Colonic mucosa (tissue), 4 donors: ENCODE measurements at regions not wholly inside any gene's neighbourhood (a gene's known extent, or its start where the extent isn't known, plus 50 kb on each side); places are given as distances from the start of the nearest gene placed in this dataset.
"Not testable (repeated sequence)": the region's sequence is repeated elsewhere in the genome, so short reads cannot be mapped to it uniquely, and the experiment has no call there.

ENCODE experiments used
- DNase-seq: peaks from one replicate; pipeline ENCODE4 v3.0.0-alpha.2; 2020
- H3K27ac ChIP-seq: fragments of 200-600 bp; one replicate; pipeline ENCODE4 v1.8.0; 2021
- H3K27me3 ChIP-seq: fragments of 200-600 bp; one replicate; pipeline ENCODE4 v1.8.0; 2021
- H3K36me3 ChIP-seq: fragments of 200-600 bp; one replicate; pipeline ENCODE4 v1.8.0; 2021
- H3K4me1 ChIP-seq: fragments of 200-600 bp; one replicate; pipeline ENCODE4 v1.8.0; 2021; ENCODE audit warnings: mild to moderate bottlenecking
- H3K4me3 ChIP-seq: fragments of 200-600 bp; one replicate; pipeline ENCODE4 v1.8.0; 2021
- H3K9ac ChIP-seq, 2 donors: one replicate each; pipeline ENCODE4 v1.7.0; 2013; ENCODE audit warnings: control low read depth in 2 of 2, low read depth in 2 of 2, low read length in 2 of 2
- H3K9me3 ChIP-seq: fragments of 200-600 bp; one replicate; pipeline ENCODE4 v1.8.0; 2021
- intact Hi-C: fragments of 100-400 bp; cut with DNase I; formaldehyde crosslinking; loops from one replicate; pipeline ENCODE4 v1.14.1; 2022
- TF ChIP-seq, protein P1 (sequence below): fragments of 200-600 bp; IDR thresholded peaks from one replicate; pipeline ENCODE4 v1.8.0; 2022; ENCODE audit warnings: antibody characterized with exemption, mild to moderate bottlenecking
- donor health status: healthy.
- donor health status: DM: no; HTN: no; CAD: no.
- donor health status: DM: no; HTN: no; CAD: no.

GRCh38 chr6:9225441-9225871 lies 790.1 kb upstream of the SLC35B3 start:
- intact Hi-C loops = no loop called here
- DNase-seq = no peak
- no peaks in the 10 kb centered on the region for H3K36me3 ChIP-seq
- H3K27ac ChIP-seq = no peak overlapping the region
- H3K9ac ChIP-seq = no peak overlapping the region
- H3K4me3 ChIP-seq = no peak overlapping the region
- H3K4me1 ChIP-seq = no peaks in the 10 kb centered on the region
- H3K9me3 ChIP-seq = no peaks in the 10 kb centered on the region
- H3K27me3 ChIP-seq = no peaks in the 10 kb centered on the region
- TF ChIP-seq, protein P1, sequence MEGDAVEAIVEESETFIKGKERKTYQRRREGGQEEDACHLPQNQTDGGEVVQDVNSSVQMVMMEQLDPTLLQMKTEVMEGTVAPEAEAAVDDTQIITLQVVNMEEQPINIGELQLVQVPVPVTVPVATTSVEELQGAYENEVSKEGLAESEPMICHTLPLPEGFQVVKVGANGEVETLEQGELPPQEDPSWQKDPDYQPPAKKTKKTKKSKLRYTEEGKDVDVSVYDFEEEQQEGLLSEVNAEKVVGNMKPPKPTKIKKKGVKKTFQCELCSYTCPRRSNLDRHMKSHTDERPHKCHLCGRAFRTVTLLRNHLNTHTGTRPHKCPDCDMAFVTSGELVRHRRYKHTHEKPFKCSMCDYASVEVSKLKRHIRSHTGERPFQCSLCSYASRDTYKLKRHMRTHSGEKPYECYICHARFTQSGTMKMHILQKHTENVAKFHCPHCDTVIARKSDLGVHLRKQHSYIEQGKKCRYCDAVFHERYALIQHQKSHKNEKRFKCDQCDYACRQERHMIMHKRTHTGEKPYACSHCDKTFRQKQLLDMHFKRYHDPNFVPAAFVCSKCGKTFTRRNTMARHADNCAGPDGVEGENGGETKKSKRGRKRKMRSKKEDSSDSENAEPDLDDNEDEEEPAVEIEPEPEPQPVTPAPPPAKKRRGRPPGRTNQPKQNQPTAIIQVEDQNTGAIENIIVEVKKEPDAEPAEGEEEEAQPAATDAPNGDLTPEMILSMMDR = no peak

GRCh38 chr6:9224539-9224938 lies 789.2 kb upstream of the SLC35B3 start:
- no peak for DNase-seq
- Histone ChIP-seq H3K4me3 (no peak overlapping the region), H3K9ac (no peak overlapping the region), H3K9me3 (no peaks in the 10 kb centered on the region), H3K36me3 (no peaks in the 10 kb centered on the region), H3K27me3 (no peaks in the 10 kb centered on the region), H3K27ac (no peak overlapping the region), H3K4me1 (no peaks in the 10 kb centered on the region)
- intact Hi-C loops = no loop called here
- TF ChIP-seq, protein P1 = no peak

- H3K4me3 ChIP-seq, intact Hi-C loops, DNase-seq, H3K4me1 ChIP-seq, H3K9ac ChIP-seq, H3K27ac ChIP-seq, H3K27me3 ChIP-seq, H3K36me3 ChIP-seq, H3K9me3 ChIP-seq: not testable (repeated sequence)
These were observed 778.4 kb upstream of the SLC35B3 start for GRCh38 chr6:9213717-9214116.

DNA sequence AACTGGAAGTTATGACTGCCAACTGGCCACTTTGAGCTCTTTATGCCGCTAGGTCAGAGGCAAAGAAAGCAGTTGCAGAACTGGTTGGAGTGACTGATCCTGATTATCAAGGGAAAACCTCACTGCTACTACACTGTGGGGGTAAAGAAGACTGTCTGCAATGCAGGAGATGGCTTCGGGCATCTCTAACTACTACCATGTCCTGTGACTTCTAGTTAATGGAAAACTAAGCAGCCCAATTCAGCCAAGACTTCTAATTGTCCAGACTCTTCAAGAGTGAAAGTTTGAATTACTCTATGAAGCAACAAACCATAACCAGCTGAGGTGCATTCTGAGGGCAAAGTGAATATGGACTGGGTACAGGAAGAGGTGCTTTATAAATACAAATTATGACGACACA lies 773.6 kb upstream of the SLC35B3 start:
- no peaks in the 10 kb centered on the region for H3K4me1 ChIP-seq
- no peak overlapping the region for H3K27ac ChIP-seq
- H3K4me3 ChIP-seq = no peak overlapping the region
- TF ChIP-seq, protein P1 = no peak
- H3K27me3 ChIP-seq = no peaks in the 10 kb centered on the region
- no peak overlapping the region for H3K9ac ChIP-seq
- no peaks in the 10 kb centered on the region for H3K9me3 ChIP-seq
- H3K36me3 ChIP-seq = no peaks in the 10 kb centered on the region
- intact Hi-C loops = no loop called here
- DNase-seq = no peak

GRCh38 chr6:9205645-9206044 lies 770.3 kb upstream of the SLC35B3 start:
- no peak for DNase-seq
- intact Hi-C loops = no loop called here
- TF ChIP-seq, protein P1 = no peak
- Histone ChIP-seq H3K36me3 (no peaks in the 10 kb centered on the region), H3K9me3 (no peaks in the 10 kb centered on the region), H3K4me1 (no peaks in the 10 kb centered on the region), H3K27me3 (no peaks in the 10 kb centered on the region), H3K27ac (no peak overlapping the region), H3K4me3 (no peak overlapping the region), H3K9ac (no peak overlapping the region)

DNA sequence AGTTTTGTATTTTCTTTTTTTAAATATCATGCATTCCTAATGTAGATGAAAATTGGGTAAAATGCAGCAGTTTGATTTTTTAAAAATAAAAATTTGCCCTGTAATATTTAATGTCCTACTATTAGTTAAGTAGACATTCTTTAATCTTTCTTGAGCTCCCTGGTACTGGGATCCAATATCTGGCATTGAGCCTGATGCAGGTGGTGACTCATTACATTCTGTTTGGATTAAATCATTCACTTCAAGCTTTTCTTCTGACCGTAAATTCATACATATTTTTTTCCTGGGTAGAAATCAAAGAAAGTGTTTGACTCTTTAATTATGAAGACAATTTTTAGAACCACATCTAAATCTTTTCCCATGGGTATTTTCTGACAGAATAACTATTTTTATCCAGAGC lies 768.8 kb upstream of the SLC35B3 start:
- intact Hi-C loops = no loop called here
- no peak overlapping the region for H3K9ac ChIP-seq
- TF ChIP-seq, protein P1 = no peak

More for the DNA sequence above, 768.8 kb upstream of the SLC35B3 start:
- no peaks in the 10 kb centered on the region for H3K4me1 ChIP-seq
- H3K4me3 ChIP-seq = no peak overlapping the region
- H3K9me3 ChIP-seq = no peaks in the 10 kb centered on the region
- no peaks in the 10 kb centered on the region for H3K36me3 ChIP-seq
- H3K27me3 ChIP-seq = no peaks in the 10 kb centered on the region
- no peak overlapping the region for H3K27ac ChIP-seq
- DNase-seq = no peak
